HL-60 (cell line): ENCODE measurements at regions not wholly inside any gene's neighbourhood (a gene's known extent, or its start where the extent isn't known, plus 50 kb on each side); places are given as distances from the start of the nearest gene placed in this dataset.

Experiments used
- POLR2AphosphoS5 ChIP-seq: IDR thresholded peaks from 2 replicates; pipeline ENCODE4 v1.6.1; 2012; ENCODE audit warnings: low read depth
- TF ChIP-seq, protein P1 (sequence below): IDR thresholded peaks from one replicate; pipeline ENCODE4 v1.5.1; 2011; ENCODE audit warnings: low read length, control low read depth, inconsistent platforms; ENCODE audit not compliant: insufficient read depth
- TF ChIP-seq, protein P2 (sequence below): IDR thresholded peaks from 2 replicates; pipeline ENCODE4 v1.6.1; 2012; ENCODE audit warnings: low read depth; ENCODE audit not compliant: insufficient replicate concordance

DNA sequence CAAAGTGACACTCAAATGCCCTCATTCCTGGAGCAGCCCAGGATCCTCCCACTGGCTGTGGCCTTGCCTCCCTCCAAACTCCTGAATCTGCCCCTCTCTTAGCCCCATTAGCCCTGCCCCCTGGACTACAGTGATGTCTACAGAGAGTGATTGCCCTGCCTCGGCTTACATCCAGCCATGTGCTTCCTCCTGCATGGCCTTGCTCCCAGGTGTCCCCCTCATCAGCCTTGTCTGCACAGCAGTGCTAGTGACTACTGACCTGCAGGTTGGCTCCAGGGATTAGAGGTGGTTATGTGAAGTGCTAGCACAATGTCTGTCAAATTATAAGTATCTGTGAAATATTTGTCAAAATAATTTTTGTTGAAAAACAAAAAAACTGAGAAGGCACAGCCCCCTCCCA is 259.1 kb upstream of the MYT1L start:
- TF ChIP-seq, protein P1, sequence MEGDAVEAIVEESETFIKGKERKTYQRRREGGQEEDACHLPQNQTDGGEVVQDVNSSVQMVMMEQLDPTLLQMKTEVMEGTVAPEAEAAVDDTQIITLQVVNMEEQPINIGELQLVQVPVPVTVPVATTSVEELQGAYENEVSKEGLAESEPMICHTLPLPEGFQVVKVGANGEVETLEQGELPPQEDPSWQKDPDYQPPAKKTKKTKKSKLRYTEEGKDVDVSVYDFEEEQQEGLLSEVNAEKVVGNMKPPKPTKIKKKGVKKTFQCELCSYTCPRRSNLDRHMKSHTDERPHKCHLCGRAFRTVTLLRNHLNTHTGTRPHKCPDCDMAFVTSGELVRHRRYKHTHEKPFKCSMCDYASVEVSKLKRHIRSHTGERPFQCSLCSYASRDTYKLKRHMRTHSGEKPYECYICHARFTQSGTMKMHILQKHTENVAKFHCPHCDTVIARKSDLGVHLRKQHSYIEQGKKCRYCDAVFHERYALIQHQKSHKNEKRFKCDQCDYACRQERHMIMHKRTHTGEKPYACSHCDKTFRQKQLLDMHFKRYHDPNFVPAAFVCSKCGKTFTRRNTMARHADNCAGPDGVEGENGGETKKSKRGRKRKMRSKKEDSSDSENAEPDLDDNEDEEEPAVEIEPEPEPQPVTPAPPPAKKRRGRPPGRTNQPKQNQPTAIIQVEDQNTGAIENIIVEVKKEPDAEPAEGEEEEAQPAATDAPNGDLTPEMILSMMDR, result no peak
- TF ChIP-seq, protein P2, sequence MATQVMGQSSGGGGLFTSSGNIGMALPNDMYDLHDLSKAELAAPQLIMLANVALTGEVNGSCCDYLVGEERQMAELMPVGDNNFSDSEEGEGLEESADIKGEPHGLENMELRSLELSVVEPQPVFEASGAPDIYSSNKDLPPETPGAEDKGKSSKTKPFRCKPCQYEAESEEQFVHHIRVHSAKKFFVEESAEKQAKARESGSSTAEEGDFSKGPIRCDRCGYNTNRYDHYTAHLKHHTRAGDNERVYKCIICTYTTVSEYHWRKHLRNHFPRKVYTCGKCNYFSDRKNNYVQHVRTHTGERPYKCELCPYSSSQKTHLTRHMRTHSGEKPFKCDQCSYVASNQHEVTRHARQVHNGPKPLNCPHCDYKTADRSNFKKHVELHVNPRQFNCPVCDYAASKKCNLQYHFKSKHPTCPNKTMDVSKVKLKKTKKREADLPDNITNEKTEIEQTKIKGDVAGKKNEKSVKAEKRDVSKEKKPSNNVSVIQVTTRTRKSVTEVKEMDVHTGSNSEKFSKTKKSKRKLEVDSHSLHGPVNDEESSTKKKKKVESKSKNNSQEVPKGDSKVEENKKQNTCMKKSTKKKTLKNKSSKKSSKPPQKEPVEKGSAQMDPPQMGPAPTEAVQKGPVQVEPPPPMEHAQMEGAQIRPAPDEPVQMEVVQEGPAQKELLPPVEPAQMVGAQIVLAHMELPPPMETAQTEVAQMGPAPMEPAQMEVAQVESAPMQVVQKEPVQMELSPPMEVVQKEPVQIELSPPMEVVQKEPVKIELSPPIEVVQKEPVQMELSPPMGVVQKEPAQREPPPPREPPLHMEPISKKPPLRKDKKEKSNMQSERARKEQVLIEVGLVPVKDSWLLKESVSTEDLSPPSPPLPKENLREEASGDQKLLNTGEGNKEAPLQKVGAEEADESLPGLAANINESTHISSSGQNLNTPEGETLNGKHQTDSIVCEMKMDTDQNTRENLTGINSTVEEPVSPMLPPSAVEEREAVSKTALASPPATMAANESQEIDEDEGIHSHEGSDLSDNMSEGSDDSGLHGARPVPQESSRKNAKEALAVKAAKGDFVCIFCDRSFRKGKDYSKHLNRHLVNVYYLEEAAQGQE, result no peak
- no peak for TF ChIP-seq POLR2AphosphoS5
